ENCODE measurements at regions not wholly inside any gene's neighbourhood (a gene's known extent, or its start where the extent isn't known, plus 50 kb on each side); places are given as distances from the start of the nearest gene placed in this dataset.
"Not testable (repeated sequence)": the region's sequence is repeated elsewhere in the genome, so short reads cannot be mapped to it uniquely, and the experiment has no call there.

- DNase-seq: no peak
These were observed 66.1 kb downstream of the RBMX2 start for GRCh38 chrX:130467936-130468335.

DNA sequence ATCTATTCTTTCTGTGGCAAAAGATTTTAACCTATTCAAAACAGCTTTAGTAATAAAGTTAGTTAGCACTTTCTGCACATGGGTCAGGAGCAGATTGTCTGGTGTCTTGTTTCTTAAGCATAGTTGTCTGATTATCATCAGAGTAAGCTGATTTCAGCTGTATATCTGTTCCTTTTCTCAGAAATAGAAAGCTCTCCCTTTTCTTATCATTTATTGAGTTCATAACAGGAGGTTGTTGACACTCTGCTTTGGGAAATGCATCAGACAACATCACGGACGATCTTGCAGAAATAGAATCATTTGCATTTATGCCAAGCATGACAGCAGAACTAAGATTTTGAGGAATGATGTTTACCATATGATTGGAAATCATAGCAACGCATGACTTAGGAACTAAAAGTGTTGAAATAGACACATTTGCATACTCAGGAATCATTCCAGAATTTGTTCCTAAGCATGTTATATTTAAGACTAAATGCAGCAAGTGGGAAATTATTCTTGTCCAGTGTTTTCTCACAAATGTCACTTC is 66.7 kb downstream of the RBMX2 start:
- DNase-seq: no peak

DNA sequence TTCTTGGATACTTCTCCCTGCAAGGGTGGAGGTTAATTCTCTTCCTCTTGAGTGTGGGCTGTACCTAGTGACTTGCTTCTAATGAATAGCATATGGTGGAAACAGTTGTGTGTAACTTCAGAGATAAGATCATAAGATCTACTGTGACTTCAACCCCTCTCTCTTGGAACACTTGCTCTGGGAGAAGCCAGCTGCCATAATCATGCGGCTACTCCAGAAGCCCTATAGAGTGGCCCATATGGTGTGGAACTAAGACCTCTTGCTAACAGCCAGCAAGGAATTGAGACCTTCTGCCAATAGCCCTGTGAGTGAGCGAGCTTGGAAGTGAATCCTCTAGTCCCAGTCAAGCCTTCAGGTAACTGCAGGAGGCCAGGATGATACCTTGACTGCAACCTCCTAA is 81.1 kb downstream of the RBMX2 start:
- no peak for DNase-seq

DNA sequence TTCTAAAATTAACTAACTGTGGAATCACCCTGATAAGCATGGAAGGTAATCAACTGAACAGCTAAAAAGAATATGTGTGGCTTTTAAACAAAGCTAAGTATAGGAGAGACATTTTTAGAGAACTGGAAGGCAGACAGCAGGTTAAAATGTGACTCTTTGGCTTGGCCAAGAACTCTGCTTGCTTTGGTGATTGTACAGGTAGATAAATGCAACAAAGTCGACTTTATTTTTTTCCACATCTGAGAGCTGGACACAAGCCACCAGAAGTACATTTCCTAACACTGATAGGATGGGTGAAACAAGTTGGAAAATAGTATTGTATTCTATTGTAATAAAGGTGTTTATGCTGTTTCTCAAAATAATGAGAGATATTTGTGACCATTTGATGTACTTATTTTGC is 84.1 kb downstream of the RBMX2 start:
- no peak for DNase-seq

- DNase-seq: not testable (repeated sequence)
These were observed 93.7 kb downstream of the RBMX2 start for GRCh38 chrX:130495502-130495901.

- DNase-seq: no peak
These were observed 95.7 kb downstream of the RBMX2 start for GRCh38 chrX:130497531-130497930.

GRCh38 chrX:130498653-130499274 is 97.0 kb downstream of the RBMX2 start:
- no peak for DNase-seq

- DNase-seq: no peak
These were observed 100.3 kb downstream of the RBMX2 start for GRCh38 chrX:130502016-130502570.

- DNase-seq: no peak
These were observed 102.2 kb downstream of the RBMX2 start for GRCh38 chrX:130504019-130504418.

- DNase-seq: no peak
These were observed 105.2 kb downstream of the RBMX2 start for GRCh38 chrX:130507015-130507414.

GRCh38 chrX:130512534-130512933 is 110.7 kb downstream of the RBMX2 start:
- DNase-seq: not testable (repeated sequence)

- no peak for DNase-seq
These were observed 114.3 kb downstream of the RBMX2 start for GRCh38 chrX:130516123-130516522.

DNA sequence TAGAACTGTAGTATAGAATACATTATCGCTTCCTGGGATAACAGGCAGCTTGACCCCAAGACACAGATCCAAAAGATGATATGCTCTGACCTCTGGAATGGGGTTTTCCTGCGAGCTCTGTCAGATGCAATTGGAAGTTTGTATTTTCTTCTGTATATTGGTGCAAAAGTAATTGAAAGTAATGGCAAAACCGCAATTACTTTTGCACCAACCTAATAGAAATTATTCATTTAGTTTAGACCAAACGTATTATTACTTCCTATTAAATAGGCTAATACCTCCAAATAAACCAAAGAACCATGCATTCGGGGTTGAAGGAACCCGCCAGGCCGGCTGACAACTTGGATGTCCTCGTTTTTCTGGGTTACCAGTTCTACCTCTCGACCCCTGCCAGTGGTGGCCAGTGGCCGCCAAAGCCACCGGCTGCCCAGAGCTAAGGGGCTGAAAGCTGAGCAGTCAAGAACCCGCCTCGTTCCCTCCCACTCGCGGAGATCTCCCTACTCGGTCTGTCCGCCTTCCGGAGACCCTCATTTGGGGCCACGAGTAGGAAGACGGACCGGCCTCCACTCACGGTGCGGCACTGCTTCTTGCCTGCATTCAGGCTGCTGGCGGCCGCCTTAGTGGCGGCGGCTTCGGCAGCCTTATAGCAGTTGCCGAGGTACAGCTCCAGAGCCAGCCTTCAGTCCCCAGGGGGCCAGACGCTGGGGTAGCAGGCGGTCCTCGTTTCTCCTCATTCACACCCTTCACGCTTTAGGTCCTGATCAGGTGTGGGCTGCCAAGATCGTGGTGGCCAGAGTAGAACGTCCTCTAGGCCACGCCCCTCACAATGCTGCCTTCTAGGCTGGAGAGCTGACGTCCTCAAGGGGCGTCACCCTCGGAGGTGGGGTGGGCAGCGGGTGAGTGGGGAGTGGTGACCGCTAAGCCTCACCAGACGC is 121.9 kb downstream of the RBMX2 start:
- no peak for DNase-seq

DNA sequence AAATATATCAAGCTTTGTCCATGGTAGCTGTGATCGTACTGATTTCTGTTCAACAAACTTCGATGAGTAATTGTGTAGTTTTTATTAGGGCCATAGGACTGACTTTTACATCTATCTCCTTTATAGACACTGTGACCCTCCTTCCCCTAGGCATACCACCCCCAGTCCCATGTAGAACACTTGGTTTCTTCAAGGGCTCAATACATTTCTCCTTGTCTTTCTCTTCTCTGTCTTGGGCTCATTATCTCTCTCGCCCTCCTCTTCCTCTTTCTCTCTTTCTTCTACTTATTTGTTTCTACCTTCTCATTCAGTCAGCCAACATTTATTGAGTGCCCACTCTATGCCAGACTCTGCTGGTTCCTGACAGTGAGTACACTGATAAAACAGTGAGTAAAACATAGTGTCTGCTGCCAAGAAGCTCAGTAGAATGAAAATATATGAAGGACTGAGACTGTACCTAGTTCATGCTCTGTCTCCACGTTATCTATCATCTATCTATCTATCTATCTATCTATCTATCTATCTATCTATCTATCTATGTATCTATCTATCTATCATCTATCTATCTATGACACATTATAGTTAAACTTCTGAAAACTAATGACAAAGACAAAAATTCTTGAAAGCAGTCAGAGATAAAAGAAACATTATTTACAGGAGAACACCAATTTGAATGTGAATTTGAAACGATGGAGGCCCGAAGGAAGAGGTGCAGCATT is 122.8 kb downstream of the RBMX2 start:
- no peak for DNase-seq

DNA sequence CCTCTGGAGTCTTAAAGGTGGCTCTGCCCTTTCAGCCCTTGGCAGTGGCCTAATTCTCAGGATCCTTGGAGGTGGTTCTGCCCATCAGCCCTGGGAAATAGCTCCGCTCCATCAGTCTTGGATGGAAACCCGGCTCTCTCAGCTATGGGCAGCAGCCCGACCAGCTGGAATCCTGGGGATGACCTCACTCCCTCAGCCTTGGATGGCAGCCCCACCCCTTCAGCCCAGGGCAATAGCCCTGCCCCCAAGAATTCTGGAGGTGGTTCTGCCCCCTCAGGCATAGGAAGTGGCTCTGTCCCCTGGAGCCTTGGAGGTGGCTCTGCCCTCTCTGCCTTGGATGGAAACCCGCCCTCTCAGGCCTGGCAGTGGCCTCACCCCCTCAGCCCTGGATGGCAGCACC is 127.7 kb downstream of the RBMX2 start:
- DNase-seq: no peak

DNA sequence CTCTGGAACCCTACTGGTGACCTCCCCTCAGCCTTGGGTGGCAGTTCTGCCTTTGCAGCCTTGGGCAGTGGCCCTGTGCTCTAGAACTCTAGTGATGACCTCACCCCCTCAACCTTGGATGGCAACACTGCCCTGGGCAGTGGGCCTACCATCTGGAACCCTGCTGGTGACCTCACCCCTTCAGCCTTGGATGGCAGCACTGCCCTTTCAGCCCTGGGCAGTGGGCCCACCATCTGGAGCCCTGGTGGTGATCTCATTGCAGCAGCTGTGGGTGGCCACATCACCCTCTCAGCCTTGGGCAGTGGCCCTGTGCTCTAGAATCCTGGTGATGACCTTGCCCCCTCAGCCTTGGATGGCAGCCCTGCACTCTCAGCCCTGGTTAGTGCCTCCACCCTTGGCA is 129.3 kb downstream of the RBMX2 start:
- DNase-seq: no peak

DNA sequence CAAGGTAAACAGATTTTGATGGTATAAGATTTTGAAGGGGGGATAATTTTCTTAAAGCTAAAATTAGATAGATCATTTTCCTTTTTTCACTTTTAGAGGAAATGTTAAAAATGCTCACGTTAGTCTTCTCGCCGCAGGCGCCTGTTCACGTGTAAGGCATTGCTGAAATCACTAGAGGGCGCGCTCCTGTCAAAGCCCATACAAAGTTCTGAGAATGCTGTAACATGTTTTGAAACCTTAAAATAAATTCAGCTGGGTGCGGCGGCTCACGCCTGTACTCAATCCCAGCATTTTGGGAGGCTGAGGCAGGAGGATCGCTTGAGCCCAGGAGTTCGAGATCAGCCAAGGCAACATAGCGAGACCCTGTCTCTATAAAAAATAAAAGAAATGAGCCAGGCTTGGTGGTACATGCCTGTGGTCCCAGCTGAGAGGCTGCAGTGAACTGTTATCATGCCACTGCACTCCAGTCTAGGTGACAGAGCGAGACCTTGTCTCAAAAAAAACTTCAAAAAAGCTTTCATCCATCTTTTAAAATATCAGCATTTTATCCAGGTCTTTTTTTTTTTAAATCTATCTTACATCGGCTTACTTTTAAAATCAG is 138.0 kb downstream of the RBMX2 start:
- peak; percentile 17 to 27 for DNase-seq

GRCh38 chrX:130543603-130544325 is 142.0 kb downstream of the RBMX2 start:
- DNase-seq: no peak

DNA sequence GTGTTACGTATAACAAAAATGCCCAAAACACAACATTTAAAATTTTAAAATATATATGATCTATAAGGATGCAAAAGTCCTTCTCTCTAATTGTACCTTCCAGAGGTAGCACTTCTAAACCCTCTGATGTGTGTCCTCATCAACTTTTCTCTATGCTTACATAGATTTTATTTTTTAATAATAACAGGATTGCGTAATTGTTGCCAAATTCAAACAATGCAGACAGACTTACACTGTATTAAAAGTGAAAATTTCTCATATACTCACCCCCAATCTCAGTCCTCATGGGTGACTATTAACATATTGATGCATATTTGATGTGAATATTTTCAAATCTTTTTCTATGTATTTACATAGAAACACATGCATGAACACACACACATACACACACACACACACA is 144.0 kb downstream of the RBMX2 start:
- DNase-seq: no peak

DNA sequence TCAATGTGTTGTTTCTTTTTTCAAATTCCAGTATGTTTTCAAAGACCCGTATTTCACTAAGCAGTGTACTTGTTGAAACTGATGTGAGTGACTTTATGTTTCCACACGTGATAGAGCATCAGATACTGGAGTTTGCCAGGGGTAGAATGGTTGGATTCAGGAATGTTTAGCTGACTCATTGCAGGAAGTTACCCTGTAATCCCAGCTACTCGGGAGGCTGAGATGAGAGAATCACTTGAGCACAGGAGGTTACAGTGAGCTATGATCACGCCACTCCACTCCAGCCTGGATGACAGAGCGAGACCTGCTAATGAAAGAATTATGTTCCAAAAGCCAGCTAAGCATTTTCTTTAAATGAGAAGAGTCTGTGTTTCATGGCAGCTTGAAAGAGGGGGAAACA is 147.6 kb downstream of the RBMX2 start:
- DNase-seq: not testable (repeated sequence)

DNA sequence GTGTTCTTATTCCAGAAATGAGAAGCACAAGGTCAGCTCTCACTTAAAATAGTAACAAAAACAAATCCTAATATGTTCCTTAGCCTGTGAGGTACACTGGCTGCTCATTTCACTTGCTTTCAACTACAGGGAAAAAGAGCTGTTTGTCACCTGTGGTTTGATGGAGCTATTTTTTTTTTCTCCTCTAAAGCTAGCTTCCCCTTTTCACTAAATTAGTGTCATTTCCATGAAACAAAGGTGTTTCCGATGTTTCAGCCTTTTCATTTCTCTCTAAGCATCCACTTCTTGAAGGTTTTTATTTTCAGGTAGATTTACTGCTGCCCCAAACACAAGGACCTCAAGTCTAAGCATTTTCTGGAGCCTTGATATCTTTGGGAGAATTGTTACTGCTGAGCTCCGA is 148.6 kb downstream of the RBMX2 start:
- no peak for DNase-seq

Measured in CD4-positive, alpha-beta T cell treated with Interleukin-1 beta for 1 hour (primary cell).